ENCODE measurements at regions not wholly inside any gene's neighbourhood (a gene's known extent, or its start where the extent isn't known, plus 50 kb on each side); places are given as distances from the start of the nearest gene placed in this dataset.

GRCh38 chr1:83813576-83813975 is 185.4 kb downstream of the TTLL7 start:
- H3K4me3 ChIP-seq (ENCODE audit: low read depth, low read length), result no peak overlapping the region
- no peak for DNase-seq (ENCODE audit: low read depth)
- no peak for TF ChIP-seq CTCF (IDR thresholded peaks at IDR 0.05; ENCODE audit: insufficient read depth, low read length)

GRCh38 chr1:83810144-83810543 is 188.8 kb downstream of the TTLL7 start:
- H3K4me3 ChIP-seq (ENCODE audit: low read depth, low read length), result no peak overlapping the region
- TF ChIP-seq CTCF (IDR thresholded peaks at IDR 0.05; ENCODE audit: insufficient read depth, low read length), result no peak
- DNase-seq (ENCODE audit: low read depth), result no peak

GRCh38 chr1:83808536-83808935 is 190.4 kb downstream of the TTLL7 start:
- no peak for TF ChIP-seq CTCF (IDR thresholded peaks at IDR 0.05; ENCODE audit: insufficient read depth, low read length)
- H3K4me3 ChIP-seq (ENCODE audit: low read depth, low read length), result no peak overlapping the region
- no peak for DNase-seq (ENCODE audit: low read depth)

GRCh38 chr1:83807821-83808220 is 191.1 kb downstream of the TTLL7 start:
- H3K4me3 ChIP-seq (ENCODE audit: low read depth, low read length), result no peak overlapping the region
- no peak for TF ChIP-seq CTCF (IDR thresholded peaks at IDR 0.05; ENCODE audit: insufficient read depth, low read length)
- no peak for DNase-seq (ENCODE audit: low read depth)

- H3K4me3 ChIP-seq (ENCODE audit: low read depth, low read length), result no peak overlapping the region
- no peak for DNase-seq (ENCODE audit: low read depth)
- TF ChIP-seq CTCF (IDR thresholded peaks at IDR 0.05; ENCODE audit: insufficient read depth, low read length), result no peak
These were observed 191.7 kb downstream of the TTLL7 start for GRCh38 chr1:83807231-83807630.

- DNase-seq (ENCODE audit: low read depth), result no peak
- TF ChIP-seq CTCF (IDR thresholded peaks at IDR 0.05; ENCODE audit: insufficient read depth, low read length), result no peak
- no peak overlapping the region for H3K4me3 ChIP-seq (ENCODE audit: low read depth, low read length)
These were observed 193.0 kb downstream of the TTLL7 start for GRCh38 chr1:83805921-83806320.

GRCh38 chr1:83802460-83803152 is 196.3 kb downstream of the TTLL7 start:
- no peak overlapping the region for H3K4me3 ChIP-seq (ENCODE audit: low read depth, low read length)
- TF ChIP-seq CTCF (IDR thresholded peaks at IDR 0.05; ENCODE audit: insufficient read depth, low read length), result no peak
- no peak for DNase-seq (ENCODE audit: low read depth)
